ENCODE measurements at regions not wholly inside any gene's neighbourhood (a gene's known extent, or its start where the extent isn't known, plus 50 kb on each side); places are given as distances from the start of the nearest gene placed in this dataset.

DNA sequence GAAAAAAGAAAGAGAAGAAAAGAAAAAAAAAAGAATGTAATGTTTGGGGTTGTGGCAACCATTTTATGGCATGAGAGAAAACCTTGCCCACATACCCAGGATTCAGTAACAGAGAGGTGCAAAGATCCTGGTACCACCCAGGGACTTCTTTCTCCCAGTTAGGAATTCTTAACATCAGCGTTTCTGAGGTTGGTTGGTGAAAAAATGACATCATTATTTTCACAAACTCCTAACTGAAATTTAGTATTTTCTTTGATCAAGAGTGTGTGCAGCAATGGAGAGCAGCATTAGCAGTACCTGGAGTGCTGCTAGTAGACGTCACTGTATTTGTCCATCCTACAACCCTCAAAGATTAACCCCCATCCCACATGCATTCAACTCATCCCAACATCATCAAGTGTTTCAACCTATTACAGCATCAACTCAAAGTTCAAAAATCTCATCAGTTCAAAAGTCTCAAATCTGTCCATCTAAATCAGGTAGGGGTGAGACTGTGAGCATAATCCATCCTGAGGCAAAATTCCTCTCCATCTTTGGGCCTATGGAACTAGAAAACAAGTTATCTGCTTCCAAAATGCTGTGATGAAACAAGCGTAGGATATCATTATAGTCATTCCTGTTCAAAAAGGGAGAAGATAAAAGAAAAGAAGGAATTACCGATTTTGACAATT, 60.1 kb upstream of the MSX2 start:
- POLR2A ChIA-PET (ENCODE audit: partially characterized antibody): no interaction called here
- 0 out of 4 replicates have a peak, but pooled peaks cover 0 to 5% of the 10 kb centered on the region in 2 experiments for H3K9me3 ChIP-seq (ENCODE audit: insufficient read depth in 2 of 2, low read depth in 1 of 2, low read length in 1 of 2)
- FAIRE-seq: no peak
- no peak for TF ChIP-seq EGR1 (IDR thresholded peaks at IDR 0.05; ENCODE audit: borderline replicate concordance, low read depth, low read length)
- no peak for TF ChIP-seq SUZ12 (IDR thresholded peaks at IDR 0.05; ENCODE audit: low read length)
- TF ChIP-seq EP300 (IDR thresholded peaks at IDR 0.05; ENCODE audit: borderline replicate concordance in 1 of 2, low read depth in 2 of 2, low read length in 2 of 2): no peak
- no peak for TF ChIP-seq ASH2L (IDR thresholded peaks at IDR 0.05; ENCODE audit: low read length)
- TF ChIP-seq, protein P1, sequence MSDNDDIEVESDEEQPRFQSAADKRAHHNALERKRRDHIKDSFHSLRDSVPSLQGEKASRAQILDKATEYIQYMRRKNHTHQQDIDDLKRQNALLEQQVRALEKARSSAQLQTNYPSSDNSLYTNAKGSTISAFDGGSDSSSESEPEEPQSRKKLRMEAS (IDR thresholded peaks at IDR 0.05): no peak
- TF ChIP-seq ZNF274 (IDR thresholded peaks at IDR 0.05; ENCODE audit: borderline replicate concordance, extremely low read depth, low read length): no peak
- TF ChIP-seq EZH2 (IDR thresholded peaks at IDR 0.05; ENCODE audit: low read depth, low read length, severe bottlenecking): no peak
- no peak for TF ChIP-seq PHF8 (conservative IDR thresholded peaks at IDR 0.05; ENCODE audit: low read depth, low read length)
- TF ChIP-seq MAFK (IDR thresholded peaks at IDR 0.05; ENCODE audit: low read depth, low read length): no peak
- TF ChIP-seq, protein P2, sequence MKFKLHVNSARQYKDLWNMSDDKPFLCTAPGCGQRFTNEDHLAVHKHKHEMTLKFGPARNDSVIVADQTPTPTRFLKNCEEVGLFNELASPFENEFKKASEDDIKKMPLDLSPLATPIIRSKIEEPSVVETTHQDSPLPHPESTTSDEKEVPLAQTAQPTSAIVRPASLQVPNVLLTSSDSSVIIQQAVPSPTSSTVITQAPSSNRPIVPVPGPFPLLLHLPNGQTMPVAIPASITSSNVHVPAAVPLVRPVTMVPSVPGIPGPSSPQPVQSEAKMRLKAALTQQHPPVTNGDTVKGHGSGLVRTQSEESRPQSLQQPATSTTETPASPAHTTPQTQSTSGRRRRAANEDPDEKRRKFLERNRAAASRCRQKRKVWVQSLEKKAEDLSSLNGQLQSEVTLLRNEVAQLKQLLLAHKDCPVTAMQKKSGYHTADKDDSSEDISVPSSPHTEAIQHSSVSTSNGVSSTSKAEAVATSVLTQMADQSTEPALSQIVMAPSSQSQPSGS (IDR thresholded peaks at IDR 0.05; ENCODE audit: low read length): no peak
- TF ChIP-seq JUN (IDR thresholded peaks at IDR 0.05; ENCODE audit: low read depth, low read length): no peak

More for the DNA sequence above, 60.1 kb upstream of the MSX2 start:
- H2AFZ ChIP-seq (ENCODE audit: low read length): no peak overlapping the region
- WGBS, 2 experiments (ENCODE audit: extremely low coverage in 1 of 2, insufficient coverage in 1 of 2, insufficient read length in 1 of 2, insufficient replicate concordance in 2 of 2, low coverage in 1 of 2, low lambda C conversion rate in 2 of 2, missing lambda C conversion rate in 1 of 2): 87% methylated on average over 4 of the region's 4 CpGs; no CpG with 5 or more reads in 1 of the 2 experiments
- H3K9ac ChIP-seq (replicated peaks in 1 of 4; ENCODE audit: extremely low read depth in 1 of 4, low read depth in 3 of 4, low read length in 3 of 4): no peak overlapping the region
- H3K23ac ChIP-seq (ENCODE audit: insufficient read length): no peak overlapping the region
- no peak overlapping the region for H2BK20ac ChIP-seq (ENCODE audit: low read length)
- H2BK120ac ChIP-seq (replicated peaks; ENCODE audit: low read depth, low read length): no peak overlapping the region
- H3K18ac ChIP-seq (ENCODE audit: extremely low read depth, low read length): no peak overlapping the region
- no peak overlapping the region for H3K27ac ChIP-seq (ENCODE audit: low read depth, low read length)
- no peaks in the 10 kb centered on the region for H4K20me1 ChIP-seq (replicated peaks in 1 of 2; ENCODE audit: control insufficient read depth in 1 of 2, insufficient read depth in 2 of 2, low read length in 2 of 2)
- H2BK15ac ChIP-seq (ENCODE audit: low read length): no peak overlapping the region
- no peaks in the 10 kb centered on the region for H3K23me2 ChIP-seq (ENCODE audit: low read depth, low read length)
- H2BK5ac ChIP-seq (ENCODE audit: low read depth, low read length): no peak overlapping the region
- DNase-seq (ENCODE audit: low read depth in 1 of 2, low spot score in 2 of 2): no peak
- H3K79me2 ChIP-seq (ENCODE audit: control insufficient read depth in 1 of 2, insufficient read depth in 2 of 2, low read length in 2 of 2): no peaks in the 10 kb centered on the region
- no peak overlapping the region for H3K4me2 ChIP-seq (ENCODE audit: insufficient read depth in 1 of 2, low read depth in 2 of 2, low read length in 2 of 2)
- H3K4me1 ChIP-seq (replicated peaks in 1 of 4; ENCODE audit: control insufficient read depth in 3 of 4, insufficient read depth in 4 of 4, low read length in 3 of 4): peaks cover 2 to 5% (median 3%) of the 10 kb centered on the region in 4 experiments; a peak in 4 of 7 replicates
- H3K36me3 ChIP-seq (ENCODE audit: control insufficient read depth in 2 of 4, insufficient read depth in 4 of 4, low read length in 3 of 4): no peaks in the 10 kb centered on the region
- no peaks in the 10 kb centered on the region for H3K27me3 ChIP-seq (replicated peaks in 1 of 4; ENCODE audit: control insufficient read depth in 3 of 4, extremely low read depth in 1 of 4, insufficient read depth in 3 of 4, low read length in 3 of 4)
- no peak overlapping the region for H4K8ac ChIP-seq (ENCODE audit: extremely low read depth, insufficient read depth, low read length)
- H3K14ac ChIP-seq (ENCODE audit: insufficient read length): no peak overlapping the region
- no peak overlapping the region for H3K4ac ChIP-seq (replicated peaks; ENCODE audit: insufficient read length, low read depth, low read length)
- no peak overlapping the region for H3K56ac ChIP-seq (replicated peaks; ENCODE audit: insufficient read length, low read depth, low read length)
- H2AK5ac ChIP-seq (ENCODE audit: low read depth, low read length): no peak overlapping the region
- CTCF ChIA-PET (ENCODE audit: partially characterized antibody): no interaction called here
- no peak overlapping the region for H2BK12ac ChIP-seq (ENCODE audit: low read depth, low read length)
- H4K91ac ChIP-seq (replicated peaks; ENCODE audit: insufficient read length, low read length): no peak overlapping the region
- H4K5ac ChIP-seq (ENCODE audit: insufficient read length, low read depth, low read length): no peak overlapping the region
- no peak overlapping the region for H3K4me3 ChIP-seq (ENCODE audit: extremely low read depth in 1 of 4, insufficient read depth in 2 of 4, low read depth in 3 of 4, low read length in 4 of 4)
- H3K79me1 ChIP-seq (ENCODE audit: low read depth, low read length): no peaks in the 10 kb centered on the region
